ENCODE measurements at regions not wholly inside any gene's neighbourhood (a gene's known extent, or its start where the extent isn't known, plus 50 kb on each side); places are given as distances from the start of the nearest gene placed in this dataset.

DNA sequence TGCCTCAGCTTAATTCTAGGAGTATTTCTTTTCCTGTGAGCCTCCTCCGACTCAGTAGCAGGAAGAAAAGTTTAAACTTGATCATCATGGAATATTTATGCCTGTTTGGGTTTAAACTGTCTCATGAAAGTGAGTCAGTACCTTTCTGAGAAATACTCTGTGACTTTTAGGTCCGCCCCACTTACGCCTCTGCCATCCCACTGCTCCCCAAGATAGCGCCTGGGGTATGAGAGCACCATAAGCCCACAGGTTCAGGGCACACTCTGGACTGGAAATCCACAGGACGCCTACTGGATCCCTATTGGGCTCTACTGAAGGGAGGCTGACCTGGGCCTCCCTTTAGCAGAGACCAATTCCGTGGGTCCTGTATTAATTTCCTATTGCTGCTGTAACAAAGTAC, 175.8 kb upstream of the CDH20 start:
- no peaks in the 10 kb centered on the region for H4K20me1 ChIP-seq (ENCODE audit: insufficient read depth, low read length)
- peaks cover 5% of the 10 kb centered on the region; the same call in 1 of the 2 replicates for H3K9me3 ChIP-seq (ENCODE audit: control insufficient read depth, insufficient read depth, low read length)
- no peaks in the 10 kb centered on the region for H3K4me1 ChIP-seq (ENCODE audit: control insufficient read depth, insufficient read depth, low read length)
- H2BK5ac ChIP-seq (ENCODE audit: low read depth, low read length, poor library complexity, severe bottlenecking), result no peak overlapping the region
- no peak overlapping the region for H4K8ac ChIP-seq (ENCODE audit: low read depth in 2 of 2, low read length in 2 of 2)
- no peaks in the 10 kb centered on the region for H3K36me3 ChIP-seq (ENCODE audit: control insufficient read depth, insufficient read depth, low read length)
- H3K18ac ChIP-seq (ENCODE audit: low read depth, low read length), result no peak overlapping the region
- no peaks in the 10 kb centered on the region for H3K9me1 ChIP-seq (ENCODE audit: insufficient read depth, low read length)
- WGBS, 2 experiments (ENCODE audit: extremely low coverage in 2 of 2, insufficient read length in 1 of 2), result no CpG with 5 or more reads among the region's 6 CpGs
- CTCF ChIA-PET, result no interaction called here
- H3K23ac ChIP-seq (ENCODE audit: low read depth, low read length), result no peak overlapping the region
- dilution Hi-C loops (cut with HindIII; ENCODE audit: low sequenced_read_pairs, unreplicated experiment) (no loop called here), in situ Hi-C loops (cut with MboI; ENCODE audit: low sequenced_read_pairs) (no loop called here), intact Hi-C loops (cut with micrococcal nuclease) (no loop called here)
- POLR2A ChIA-PET (ENCODE audit: unreplicated experiment), result no interaction called here
- no peak overlapping the region for H4K5ac ChIP-seq (ENCODE audit: low read depth, low read length)
- no peak overlapping the region for H2BK15ac ChIP-seq (ENCODE audit: low read depth, low read length)
- H3K4ac ChIP-seq (ENCODE audit: low read depth, low read length), result no peak overlapping the region
- H3K4me3 ChIP-seq (ENCODE audit: insufficient read depth, low read depth, low read length), result no peak overlapping the region
- no peak overlapping the region for H2AFZ ChIP-seq (replicated peaks; ENCODE audit: low read length, poor library complexity)
- H2BK120ac ChIP-seq (ENCODE audit: low read depth, low read length), result no peak overlapping the region
- no peak for ATAC-seq (ENCODE audit: low read depth)
- no peak overlapping the region for H4K91ac ChIP-seq (ENCODE audit: insufficient read depth, low read depth, low read length)
- H3K79me1 ChIP-seq (ENCODE audit: low read depth in 1 of 2, low read length in 2 of 2), result no peaks in the 10 kb centered on the region
- DNase-seq, result no peak
- H3K27ac ChIP-seq (ENCODE audit: insufficient read depth, low read length), result no peak overlapping the region
- TF ChIP-seq MXI1 (IDR thresholded peaks at IDR 0.05; ENCODE audit: borderline replicate concordance, low read depth, low read length), result no peak
- TF ChIP-seq RAD21 (IDR thresholded peaks at IDR 0.05; ENCODE audit: low read length), result no peak
- no peak for TF ChIP-seq RFX5 (IDR thresholded peaks at IDR 0.05; ENCODE audit: low read depth, low read length)
- TF ChIP-seq, protein P1, sequence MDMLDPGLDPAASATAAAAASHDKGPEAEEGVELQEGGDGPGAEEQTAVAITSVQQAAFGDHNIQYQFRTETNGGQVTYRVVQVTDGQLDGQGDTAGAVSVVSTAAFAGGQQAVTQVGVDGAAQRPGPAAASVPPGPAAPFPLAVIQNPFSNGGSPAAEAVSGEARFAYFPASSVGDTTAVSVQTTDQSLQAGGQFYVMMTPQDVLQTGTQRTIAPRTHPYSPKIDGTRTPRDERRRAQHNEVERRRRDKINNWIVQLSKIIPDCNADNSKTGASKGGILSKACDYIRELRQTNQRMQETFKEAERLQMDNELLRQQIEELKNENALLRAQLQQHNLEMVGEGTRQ (IDR thresholded peaks at IDR 0.05; ENCODE audit: low read depth, low read length), result no peak
- no peak for TF ChIP-seq MAZ (IDR thresholded peaks at IDR 0.05; ENCODE audit: borderline replicate concordance, low read depth, low read length)
- TF ChIP-seq CEBPB (IDR thresholded peaks at IDR 0.05; ENCODE audit: low read depth, low read length), result no peak
- TF ChIP-seq RCOR1 (IDR thresholded peaks at IDR 0.05; ENCODE audit: insufficient replicate concordance, low read length), result no peak
- TF ChIP-seq, protein P2, sequence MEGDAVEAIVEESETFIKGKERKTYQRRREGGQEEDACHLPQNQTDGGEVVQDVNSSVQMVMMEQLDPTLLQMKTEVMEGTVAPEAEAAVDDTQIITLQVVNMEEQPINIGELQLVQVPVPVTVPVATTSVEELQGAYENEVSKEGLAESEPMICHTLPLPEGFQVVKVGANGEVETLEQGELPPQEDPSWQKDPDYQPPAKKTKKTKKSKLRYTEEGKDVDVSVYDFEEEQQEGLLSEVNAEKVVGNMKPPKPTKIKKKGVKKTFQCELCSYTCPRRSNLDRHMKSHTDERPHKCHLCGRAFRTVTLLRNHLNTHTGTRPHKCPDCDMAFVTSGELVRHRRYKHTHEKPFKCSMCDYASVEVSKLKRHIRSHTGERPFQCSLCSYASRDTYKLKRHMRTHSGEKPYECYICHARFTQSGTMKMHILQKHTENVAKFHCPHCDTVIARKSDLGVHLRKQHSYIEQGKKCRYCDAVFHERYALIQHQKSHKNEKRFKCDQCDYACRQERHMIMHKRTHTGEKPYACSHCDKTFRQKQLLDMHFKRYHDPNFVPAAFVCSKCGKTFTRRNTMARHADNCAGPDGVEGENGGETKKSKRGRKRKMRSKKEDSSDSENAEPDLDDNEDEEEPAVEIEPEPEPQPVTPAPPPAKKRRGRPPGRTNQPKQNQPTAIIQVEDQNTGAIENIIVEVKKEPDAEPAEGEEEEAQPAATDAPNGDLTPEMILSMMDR (conservative IDR thresholded peaks at IDR 0.05; ENCODE audit: low read depth, low read length), result no peak
- TF ChIP-seq, protein P3, sequence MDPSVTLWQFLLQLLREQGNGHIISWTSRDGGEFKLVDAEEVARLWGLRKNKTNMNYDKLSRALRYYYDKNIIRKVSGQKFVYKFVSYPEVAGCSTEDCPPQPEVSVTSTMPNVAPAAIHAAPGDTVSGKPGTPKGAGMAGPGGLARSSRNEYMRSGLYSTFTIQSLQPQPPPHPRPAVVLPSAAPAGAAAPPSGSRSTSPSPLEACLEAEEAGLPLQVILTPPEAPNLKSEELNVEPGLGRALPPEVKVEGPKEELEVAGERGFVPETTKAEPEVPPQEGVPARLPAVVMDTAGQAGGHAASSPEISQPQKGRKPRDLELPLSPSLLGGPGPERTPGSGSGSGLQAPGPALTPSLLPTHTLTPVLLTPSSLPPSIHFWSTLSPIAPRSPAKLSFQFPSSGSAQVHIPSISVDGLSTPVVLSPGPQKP (IDR thresholded peaks at IDR 0.05; ENCODE audit: borderline replicate concordance, low read depth, low read length), result no peak
- no peak for TF ChIP-seq CHD1 (IDR thresholded peaks at IDR 0.05; ENCODE audit: low read depth, low read length)
- no peak for TF ChIP-seq POLR2A (IDR thresholded peaks at IDR 0.05; ENCODE audit: low read depth, low read length)
- TF ChIP-seq MAFK (IDR thresholded peaks at IDR 0.05; ENCODE audit: low read depth, low read length), result no peak
- TF ChIP-seq SMC3 (IDR thresholded peaks at IDR 0.05; ENCODE audit: low read depth, low read length), result no peak
- no peak for TF ChIP-seq FOS (IDR thresholded peaks at IDR 0.05; ENCODE audit: low read depth, low read length)
- TF ChIP-seq BHLHE40 (IDR thresholded peaks at IDR 0.05; ENCODE audit: low read depth, low read length), result no peak
- no peak overlapping the region for H3K56ac ChIP-seq (ENCODE audit: extremely low read depth, insufficient read depth, low read length)
- no peak overlapping the region for H2AK5ac ChIP-seq (ENCODE audit: low read depth, low read length)
- no peak overlapping the region for H2AK9ac ChIP-seq (replicated peaks; ENCODE audit: low read depth, low read length, poor library complexity)
- no peaks in the 10 kb centered on the region for H3K27me3 ChIP-seq (ENCODE audit: control insufficient read depth, insufficient read depth, low read length)
- BruUV-seq (replicated peaks), result no TSS peak
- no peak overlapping the region for H3K4me2 ChIP-seq (ENCODE audit: low read depth, low read length)
- H3K9ac ChIP-seq (ENCODE audit: low read depth, low read length), result no peak overlapping the region
- H2BK20ac ChIP-seq (ENCODE audit: low read depth, low read length), result no peak overlapping the region
- H3K14ac ChIP-seq (replicated peaks; ENCODE audit: low read depth, low read length), result no peak overlapping the region

All from IMR-90 (cell line).